ENCODE measurements at regions not wholly inside any gene's neighbourhood (a gene's known extent, or its start where the extent isn't known, plus 50 kb on each side); places are given as distances from the start of the nearest gene placed in this dataset.

- in situ Hi-C loops (cut with HindIII; ENCODE audit: low sequenced_read_pairs): no loop called here
These were observed 200.6 kb downstream of the PHETA1 start for GRCh38 chr12:111168009-111168900.

GRCh38 chr12:111166779-111167540 is 201.9 kb downstream of the PHETA1 start:
- no peak for TF ChIP-seq CTCF (IDR thresholded peaks at IDR 0.05; ENCODE audit: low read depth, low read length, missing control alignments)
- in situ Hi-C loops (cut with HindIII; ENCODE audit: low sequenced_read_pairs): no loop called here
- no peak for DNase-seq (ENCODE audit: low read depth)
- no peak overlapping the region for H3K4me3 ChIP-seq (ENCODE audit: low read depth, low read length)

More at GRCh38 chr12:111168009-111168900, 200.6 kb downstream of the PHETA1 start:
- no peak overlapping the region for H3K4me3 ChIP-seq (ENCODE audit: low read depth, low read length)
- TF ChIP-seq CTCF (IDR thresholded peaks at IDR 0.05; ENCODE audit: low read depth, low read length, missing control alignments): no peak
- DNase-seq (ENCODE audit: low read depth): no peak

GRCh38 chr12:111164833-111165525 is 203.9 kb downstream of the PHETA1 start:
- no peak for DNase-seq (ENCODE audit: low read depth)
- no peak for TF ChIP-seq CTCF (IDR thresholded peaks at IDR 0.05; ENCODE audit: low read depth, low read length, missing control alignments)
- no peak overlapping the region for H3K4me3 ChIP-seq (ENCODE audit: low read depth, low read length)
- in situ Hi-C loops (cut with HindIII; ENCODE audit: low sequenced_read_pairs): no loop called here

- no peak for DNase-seq (ENCODE audit: low read depth)
- H3K4me3 ChIP-seq (ENCODE audit: low read depth, low read length): no peak overlapping the region
- TF ChIP-seq CTCF (IDR thresholded peaks at IDR 0.05; ENCODE audit: low read depth, low read length, missing control alignments): no peak
These were observed 205.5 kb downstream of the PHETA1 start for GRCh38 chr12:111163422-111163821.

GRCh38 chr12:111161898-111162297 is 207.0 kb downstream of the PHETA1 start:
- no peak overlapping the region for H3K4me3 ChIP-seq (ENCODE audit: low read depth, low read length)
- no peak for DNase-seq (ENCODE audit: low read depth)
- in situ Hi-C loops (cut with HindIII; ENCODE audit: low sequenced_read_pairs): no loop called here
- TF ChIP-seq CTCF (IDR thresholded peaks at IDR 0.05; ENCODE audit: low read depth, low read length, missing control alignments): no peak

More at GRCh38 chr12:111163422-111163821, 205.5 kb downstream of the PHETA1 start:
- in situ Hi-C loops (cut with HindIII; ENCODE audit: low sequenced_read_pairs): no loop called here

Measured in astrocyte of the cerebellum (primary cell).